ENCODE measurements at regions not wholly inside any gene's neighbourhood (a gene's known extent, or its start where the extent isn't known, plus 50 kb on each side); places are given as distances from the start of the nearest gene placed in this dataset.

DNA sequence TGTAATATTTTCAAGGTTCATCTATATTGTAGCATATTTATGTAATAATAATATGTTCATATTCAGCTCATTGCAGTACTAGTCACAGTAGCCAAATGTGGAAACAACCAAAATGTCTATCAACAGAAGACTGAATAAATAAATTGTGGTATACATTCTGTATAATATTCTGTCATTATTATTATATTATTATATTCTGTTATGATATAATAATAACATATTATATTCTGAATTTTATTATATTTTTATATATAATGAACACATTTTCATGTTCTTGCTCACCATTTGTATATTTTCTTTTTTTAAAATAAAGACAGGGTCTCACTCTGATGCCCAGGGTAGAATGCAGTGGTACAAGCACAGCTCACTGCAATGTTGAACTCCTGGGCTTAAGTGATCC, 91.2 kb upstream of the STARD3NL start:
- DNase-seq, result no peak

DNA sequence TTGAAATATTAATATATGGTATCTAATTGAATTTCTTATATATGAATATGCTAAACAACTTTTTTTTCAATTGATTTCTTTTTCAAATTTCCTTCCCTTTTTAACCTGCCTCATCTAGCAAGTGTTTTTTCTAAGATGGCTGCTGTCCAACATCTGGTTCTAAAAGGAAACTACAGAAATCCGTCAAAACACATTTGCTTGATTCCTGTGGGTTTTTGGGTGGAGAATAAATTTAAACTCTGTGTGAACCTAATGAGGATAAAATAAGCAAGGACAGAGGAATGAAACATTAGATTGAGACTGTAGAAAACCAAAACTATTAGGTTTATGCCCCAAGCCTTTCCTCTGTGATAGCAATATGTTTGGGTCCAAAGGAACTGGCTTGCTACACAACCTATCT, 75.5 kb upstream of the STARD3NL start:
- DNase-seq, result no peak

DNA sequence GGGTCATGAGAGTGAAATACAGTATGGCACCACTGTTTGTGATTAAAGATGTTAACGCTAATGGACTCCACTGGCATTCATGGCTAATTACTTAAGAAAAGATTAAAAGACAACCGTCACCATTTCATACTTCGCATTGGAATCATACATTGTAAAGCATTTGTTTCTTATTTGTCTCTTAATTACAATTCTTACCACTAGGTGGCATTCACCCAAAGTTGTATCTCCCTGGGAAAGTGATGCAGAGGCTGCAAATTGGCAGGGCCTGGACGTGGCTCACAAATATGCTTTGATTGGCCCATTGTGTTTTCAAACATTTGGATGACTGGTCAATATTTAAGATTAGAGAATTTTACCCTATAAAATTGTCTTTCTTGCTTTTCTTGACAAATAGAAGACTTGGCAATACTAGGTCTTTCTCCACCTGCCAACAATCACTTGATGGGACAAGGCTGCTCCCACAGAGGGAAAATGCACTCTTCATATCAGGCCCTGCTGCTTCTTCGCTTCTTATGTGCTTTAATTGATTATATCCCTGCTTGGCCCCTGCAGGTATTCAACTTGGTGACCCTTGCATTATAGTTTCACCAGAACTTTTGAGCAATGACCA, 72.1 kb upstream of the STARD3NL start:
- DNase-seq, result peak; percentile 43

DNA sequence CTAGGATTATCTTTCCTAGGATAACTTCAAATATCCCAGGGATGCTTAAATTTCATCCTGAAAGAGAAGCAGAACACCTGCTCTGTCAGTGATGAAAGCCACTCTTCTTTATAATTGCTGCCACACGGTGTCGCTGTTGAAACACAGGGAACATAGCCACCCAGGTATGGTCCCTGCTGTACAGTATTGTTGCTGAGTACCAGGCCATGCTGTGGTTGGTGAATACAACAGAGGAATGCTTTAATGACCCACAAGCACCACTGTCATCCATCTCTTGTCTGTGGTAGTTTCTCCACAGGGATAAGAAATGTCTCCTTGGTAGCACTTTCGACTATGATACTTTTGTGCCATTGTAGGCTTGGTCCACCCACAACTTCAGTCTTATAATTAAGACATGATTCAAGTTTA, 70.6 kb upstream of the STARD3NL start:
- DNase-seq, result peak; percentile 12

DNA sequence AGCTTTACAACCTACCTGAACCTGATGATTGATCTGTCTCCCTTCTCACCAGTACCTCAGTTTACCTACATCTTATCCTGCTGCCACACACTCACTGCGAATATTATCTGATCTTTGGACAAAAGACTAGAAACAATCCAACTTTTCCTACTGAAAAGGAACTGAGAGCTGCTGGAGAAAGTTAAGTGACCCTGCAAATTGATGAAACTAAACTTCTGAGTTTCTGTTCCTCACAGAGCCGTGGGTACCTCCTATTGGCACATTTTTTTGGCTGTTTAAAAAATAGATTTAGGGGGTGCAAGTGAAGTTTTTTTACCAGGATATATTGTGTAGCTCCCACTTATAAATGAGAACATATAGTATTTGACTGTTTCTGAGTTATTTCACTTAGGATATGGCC, 66.0 kb upstream of the STARD3NL start:
- no peak for DNase-seq

DNA sequence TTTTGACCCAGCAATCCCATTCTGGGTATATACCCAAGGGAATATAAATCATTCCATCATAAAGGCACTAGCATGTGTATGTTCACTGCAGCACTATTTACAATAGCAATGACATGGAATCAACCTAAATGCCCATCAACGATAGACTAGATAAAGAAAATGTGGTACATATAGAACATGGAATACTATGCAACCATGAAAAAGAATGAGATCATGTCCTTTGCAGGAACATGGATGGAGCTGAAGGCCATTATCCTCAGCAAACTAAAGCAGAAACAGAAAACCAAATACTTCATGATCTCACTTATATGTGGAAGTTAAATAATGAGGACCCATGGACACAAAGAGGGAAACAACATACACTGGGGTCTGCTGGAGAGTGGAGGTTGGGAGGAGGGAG, 58.0 kb upstream of the STARD3NL start:
- no peak for DNase-seq

DNA sequence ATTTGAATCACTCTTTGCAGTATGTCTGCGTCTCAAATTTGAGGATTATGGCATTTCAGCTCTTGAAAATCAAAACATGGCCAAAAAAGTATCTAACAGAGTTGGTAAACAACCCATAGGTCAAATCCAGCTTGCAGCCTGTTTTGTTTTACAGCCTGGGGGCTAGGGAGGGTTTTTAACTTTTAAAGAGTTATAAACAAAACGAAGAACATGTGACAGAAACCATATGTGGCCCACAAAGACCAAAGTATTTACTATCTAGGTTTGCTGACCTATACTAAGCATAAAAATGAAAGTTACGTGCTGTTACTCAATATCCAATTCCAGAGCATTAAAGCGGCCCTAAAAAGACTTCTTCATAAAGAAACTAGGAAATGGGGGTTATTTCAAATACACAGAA, 55.5 kb upstream of the STARD3NL start:
- DNase-seq, result no peak

DNA sequence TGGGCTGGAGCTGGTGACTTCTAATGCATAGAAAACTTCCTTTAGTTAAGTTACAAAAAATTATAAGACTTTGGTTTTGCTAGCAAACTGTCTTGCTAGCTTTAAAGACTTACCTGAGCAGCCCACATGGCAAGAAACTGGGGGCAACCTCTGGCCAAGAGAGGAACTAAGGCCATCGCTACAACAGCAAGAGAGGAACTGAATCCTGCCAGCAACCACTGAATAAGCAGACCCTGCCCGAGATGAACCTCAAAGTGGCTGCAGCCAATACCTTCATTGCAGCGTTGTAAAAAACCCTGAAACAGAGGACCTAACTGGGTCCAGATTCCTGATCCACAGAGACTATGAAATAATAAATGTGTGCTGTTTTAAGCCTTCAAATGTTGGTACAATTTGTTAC, 54.6 kb upstream of the STARD3NL start:
- no peak for DNase-seq

DNA sequence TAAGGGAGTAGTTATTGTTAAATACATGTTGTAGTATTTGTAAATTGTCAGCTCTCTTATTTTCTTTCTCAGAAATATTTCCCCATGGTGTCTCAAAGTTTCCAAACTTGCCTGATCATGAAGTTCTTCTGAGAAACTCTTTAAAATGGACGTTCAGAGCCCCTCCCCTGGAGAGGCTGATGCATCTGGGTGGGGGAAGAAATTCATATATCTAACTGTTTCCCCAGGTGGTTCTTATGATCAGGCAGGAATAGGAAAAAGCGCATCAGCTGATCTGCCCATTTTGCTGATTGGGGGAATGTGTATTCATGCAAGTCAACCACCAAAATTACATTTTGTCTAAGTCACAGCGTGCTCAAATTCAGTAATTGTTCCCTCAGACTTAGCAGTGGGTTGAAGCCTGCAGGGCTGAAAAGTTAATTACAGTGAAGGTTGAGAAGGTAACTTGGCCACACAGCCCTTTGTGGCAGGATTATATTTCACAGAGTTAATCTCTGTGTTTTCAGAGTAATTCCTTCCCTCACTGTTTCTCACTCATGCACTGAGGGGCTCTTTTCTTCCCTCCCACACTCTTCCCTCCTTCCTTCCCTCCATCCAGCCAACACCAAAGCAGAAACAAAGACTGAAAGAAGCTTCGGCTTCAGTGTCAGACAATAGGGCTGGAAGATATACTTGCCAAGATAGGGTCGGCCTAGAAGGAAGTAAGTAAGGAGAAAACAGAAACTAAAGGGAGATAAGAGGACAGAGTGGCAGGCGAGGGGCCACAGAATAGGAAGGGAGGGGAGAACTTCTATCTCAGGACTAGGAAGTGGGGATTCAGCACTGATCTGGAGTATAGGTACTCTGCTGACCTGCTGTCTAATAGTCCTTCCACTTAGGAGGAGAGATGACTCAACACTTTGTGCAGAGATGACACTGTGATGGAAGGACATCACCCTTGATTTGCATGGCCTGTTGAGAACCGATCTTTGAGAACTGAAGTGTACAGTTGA, 50.5 kb upstream of the STARD3NL start:
- no peak for DNase-seq

Measured in DMS 273 treated with DMSO at 0.1 percent for 48 hours (cell line).